CMK (cell line): ENCODE measurements at regions not wholly inside any gene's neighbourhood (a gene's known extent, or its start where the extent isn't known, plus 50 kb on each side); places are given as distances from the start of the nearest gene placed in this dataset.
"Not testable (repeated sequence)": the region's sequence is repeated elsewhere in the genome, so short reads cannot be mapped to it uniquely, and the experiment has no call there.

Experiments
- DNase-seq: peaks from one replicate; pipeline ENCODE4 v3.0.0-alpha.2; 2010; ENCODE audit warnings: low read depth

DNA sequence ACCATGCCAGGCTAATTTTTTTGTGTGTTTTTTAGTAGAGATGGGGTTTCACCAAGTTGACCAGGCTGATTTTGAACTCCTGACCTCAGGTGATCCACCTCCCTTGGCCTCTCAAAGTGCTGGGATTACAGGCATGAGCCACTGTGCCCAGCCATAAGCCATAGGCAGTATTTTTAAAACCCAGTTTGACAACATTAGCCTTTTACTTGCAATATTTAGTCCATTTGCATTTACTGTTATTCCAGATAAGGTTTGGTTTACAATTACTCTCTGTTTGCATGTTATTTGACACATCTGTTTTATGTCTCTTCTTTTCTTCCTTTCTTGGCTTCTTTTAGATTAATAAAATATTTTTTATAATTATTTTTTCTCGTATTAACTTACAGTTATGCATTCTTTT is 83.6 kb upstream of the EPHB3 start:
- DNase-seq = no peak

DNA sequence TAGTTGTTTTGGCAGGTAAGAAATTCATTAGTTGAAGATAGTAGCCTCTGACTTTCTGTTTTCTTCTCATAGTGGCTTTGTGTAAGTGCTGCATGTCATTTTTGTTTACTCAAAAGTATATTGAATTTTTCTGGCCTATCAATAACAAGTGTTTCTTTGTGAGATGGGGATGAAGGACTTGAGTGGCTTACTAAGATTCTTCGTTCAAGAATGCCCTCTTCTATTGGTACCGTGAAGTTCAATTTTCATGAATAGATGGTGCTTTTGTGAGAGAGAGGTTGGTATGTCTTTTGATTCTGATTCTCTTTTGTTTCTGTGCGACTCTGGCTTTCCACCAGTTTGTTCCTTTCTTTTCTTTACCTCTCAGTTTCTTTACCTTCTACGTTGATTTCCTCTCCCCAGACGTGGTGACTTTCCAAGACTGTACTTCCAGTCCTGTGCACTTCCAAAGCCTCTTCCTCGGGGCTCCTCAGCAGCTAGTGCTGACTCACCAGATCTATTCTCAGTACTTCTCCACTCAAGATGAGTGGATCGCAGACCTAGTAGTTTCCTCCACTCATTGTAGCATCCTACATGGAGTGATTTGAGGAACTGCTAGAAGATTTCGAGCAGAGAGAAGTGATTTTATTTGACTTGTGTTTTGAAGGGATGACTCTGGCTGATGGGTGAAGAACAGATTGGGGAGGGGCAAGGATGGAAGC is 82.0 kb upstream of the EPHB3 start:
- no peak for DNase-seq

DNA sequence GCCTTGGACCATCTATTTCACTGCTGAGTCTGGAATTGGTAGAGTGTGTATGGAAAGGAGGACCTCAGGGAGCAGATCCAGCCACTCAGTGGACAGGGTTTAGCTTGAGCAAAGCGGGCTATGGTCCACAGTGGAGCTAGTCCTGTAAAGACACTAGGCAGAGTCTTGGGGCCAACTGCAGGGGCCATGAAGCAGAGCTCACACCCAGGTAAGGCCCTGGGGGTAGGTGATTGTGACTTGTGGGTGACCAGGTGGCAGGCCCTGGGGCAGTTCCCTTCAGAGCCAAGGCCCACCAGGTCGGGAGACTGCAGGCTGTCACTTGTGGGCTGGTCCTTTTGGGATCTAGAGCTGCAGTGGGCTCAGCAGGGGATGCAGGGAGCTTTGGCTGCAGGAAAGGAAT is 80.8 kb upstream of the EPHB3 start:
- no peak for DNase-seq

DNA sequence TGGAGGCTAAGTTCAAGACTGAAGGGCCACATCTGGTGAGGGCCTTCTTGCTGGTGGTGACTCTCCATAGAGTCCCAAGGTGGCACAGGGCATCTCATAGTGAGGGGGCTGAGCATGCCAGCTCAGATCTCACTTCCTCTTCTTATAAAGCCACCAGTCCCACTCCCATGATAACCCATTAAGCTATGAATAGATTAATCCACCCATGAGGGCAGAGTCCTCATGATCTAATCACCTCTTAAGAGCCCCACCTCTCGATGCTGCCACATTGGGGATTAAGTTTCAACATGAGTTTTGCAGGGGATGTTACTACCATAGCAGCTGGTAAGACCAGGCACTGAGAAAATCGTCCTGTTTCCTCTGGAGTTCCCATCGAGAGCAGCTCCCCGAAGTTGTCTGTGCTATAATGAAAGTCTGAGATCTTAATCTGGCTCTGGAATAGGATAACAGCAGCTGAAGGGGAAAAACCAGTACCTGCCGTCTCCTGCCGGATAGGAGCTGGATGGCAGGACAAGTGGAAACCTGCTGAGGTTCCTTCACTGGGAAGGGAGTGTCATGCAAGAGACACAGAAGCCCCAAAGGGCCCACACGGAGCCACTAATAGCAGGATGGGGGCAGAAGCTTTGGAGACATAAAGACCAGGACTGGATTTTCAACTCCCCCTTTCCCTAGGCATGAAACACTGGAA is 79.5 kb upstream of the EPHB3 start:
- DNase-seq = no peak

DNA sequence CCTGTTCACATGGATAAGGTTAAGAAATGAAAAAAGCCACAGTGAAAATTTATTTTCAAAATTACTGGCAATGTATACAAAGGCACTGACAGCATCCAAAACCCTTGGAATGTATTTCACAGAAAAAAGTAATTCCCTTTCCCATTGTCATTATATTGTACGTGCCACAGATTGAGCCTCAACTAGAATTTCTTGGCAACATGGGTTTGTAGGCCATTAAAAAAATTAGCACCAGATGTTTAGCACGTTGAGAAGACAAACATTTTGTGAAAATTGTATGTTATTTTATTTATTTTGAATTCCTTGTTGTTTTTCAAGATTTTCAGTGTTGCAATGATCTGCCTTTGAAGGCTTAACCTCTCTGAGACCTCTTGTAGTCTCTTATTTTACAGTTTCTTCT is 76.3 kb upstream of the EPHB3 start:
- no peak for DNase-seq

DNA sequence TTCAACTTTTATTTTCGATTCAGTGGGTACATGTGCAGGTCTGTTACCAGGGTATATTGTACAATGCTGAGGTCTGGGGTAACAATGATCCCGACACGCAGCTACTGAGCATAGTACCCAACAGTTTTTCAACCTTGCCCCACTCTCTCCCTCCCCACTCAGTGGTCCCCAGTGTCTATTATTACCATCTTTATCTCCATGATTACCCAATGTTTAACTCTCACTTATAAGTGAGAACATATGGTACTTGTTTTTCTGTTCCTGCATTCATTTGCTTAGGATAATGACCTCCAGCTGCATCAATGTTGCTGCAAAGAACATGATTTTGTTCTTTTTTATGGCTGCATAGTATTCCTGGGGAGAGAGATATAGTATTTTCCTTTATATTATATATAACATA is 75.7 kb upstream of the EPHB3 start:
- DNase-seq = no peak

DNA sequence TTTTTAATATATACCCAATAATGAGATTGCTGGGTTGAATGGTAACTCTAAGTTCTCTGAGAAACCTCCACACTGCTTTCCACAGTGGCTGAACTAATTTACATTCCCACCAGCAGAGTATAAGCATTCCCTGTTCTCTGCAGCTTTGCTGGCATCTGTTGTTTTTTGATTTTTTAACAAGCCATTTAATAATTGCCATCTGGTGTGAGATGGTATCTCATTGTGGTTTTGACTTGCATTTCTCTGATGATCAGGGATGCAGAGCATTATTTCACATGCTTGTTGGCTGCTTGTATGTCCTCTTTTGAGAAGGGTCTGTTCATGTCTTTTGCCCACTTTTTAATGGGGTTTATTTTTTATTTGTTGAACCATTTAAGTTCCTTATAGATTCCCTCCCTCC is 75.0 kb upstream of the EPHB3 start:
- DNase-seq = no peak

DNA sequence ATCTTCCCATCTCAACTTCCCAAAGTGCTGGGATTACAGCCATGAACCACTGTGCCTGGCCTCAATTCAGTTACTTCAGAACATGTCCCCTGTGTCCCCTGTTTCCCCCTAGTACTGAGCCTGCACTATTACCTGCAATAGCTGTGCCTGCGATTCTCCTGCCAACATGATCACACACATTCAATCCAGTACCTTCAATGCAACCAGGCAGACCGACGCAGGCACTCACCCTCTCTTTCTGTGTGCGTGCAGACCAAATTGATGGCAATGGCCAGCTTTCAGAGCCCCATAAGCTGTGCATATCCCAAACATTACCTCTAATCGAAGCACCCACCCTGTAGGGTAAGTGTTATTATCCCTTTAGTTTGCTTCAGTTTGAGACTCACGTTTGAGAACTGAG is 73.0 kb upstream of the EPHB3 start:
- no peak for DNase-seq

DNA sequence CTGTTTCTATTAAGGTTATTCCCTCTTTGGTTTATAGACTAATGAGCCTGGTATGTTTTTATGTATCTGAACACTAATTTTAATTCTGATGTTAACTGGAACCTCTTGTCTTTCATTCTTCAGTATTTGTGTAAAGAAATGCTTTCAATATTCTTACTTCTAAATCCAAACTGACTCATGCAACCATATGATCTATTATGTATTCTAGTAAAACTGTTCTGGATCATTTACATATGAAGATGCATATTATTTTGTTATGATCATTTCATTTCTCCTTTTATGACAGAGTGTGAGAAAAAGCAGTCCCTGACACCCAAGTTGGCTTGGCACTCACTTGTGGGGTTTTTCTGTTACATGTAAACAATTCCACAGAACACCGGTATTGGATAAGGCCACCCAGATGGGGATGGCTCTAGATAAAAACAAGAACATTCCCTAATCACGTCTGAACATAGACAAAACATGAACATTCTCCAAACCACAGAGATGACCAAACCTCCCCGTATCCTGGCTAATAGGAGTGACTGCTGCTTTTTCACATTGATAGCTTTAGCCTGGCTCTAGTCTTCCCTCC is 72.2 kb upstream of the EPHB3 start:
- no peak for DNase-seq

DNA sequence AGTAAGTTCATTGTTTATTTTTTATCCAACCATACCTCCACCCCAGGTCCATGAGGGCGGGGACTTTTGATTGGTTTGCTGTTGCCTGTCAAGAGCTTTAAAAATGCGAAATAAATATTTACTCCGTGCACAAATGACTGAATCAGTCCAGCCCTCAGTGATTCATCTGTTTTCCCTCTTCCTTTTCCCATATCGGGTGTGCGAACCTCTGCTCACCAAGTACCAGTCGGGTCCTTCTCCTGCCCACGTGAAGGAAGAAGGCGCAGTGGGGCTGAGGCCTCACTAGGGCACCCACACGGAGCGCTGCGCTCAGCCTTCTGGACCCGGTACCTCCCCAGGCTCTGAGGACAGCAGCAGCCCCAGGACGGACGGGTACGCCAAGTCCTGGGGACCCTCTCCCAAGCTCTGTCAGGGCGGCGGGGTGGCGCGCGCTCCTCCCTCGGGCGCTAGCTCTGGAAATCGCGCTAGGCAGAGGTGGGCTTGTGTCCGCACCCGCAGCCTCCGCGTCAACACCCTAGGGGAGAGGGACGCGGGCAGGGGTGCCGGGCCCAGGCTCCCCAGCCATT is 70.5 kb upstream of the EPHB3 start:
- DNase-seq = no peak

DNA sequence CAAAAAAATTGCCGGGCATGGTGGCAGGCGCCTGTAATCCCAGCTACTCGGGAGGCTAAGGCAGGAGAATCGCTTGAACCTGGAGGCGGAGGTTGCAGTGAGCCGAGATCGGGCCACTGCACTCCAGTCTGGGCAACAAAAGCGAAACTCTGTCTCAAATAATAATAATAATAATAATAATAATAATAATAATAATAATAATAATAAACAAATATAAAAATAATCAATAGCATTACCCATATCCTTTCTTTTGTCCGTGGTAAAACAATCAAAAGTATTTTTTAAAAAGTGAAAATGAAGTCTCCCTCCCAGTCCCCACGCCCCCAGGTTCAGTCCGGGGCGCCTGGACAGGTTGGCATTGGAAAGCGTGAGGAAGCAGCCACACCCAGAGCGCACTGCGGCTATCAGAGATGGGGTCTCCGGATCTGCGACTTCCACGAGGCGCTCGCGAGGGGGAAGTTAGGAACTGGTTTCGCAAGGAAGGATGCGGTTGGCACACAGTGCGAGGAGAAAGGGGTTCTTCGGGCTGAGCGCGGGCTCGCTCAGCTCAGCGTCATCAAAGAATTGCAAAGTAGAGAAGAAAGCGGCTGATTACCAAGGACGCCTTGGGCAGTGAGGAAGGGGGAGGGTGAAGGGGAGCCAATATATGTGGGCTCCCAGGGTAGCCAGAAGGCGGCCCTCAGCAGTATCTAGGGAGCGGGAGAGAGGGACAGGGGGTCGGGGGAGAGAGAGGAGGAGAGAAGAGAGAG is 69.5 kb upstream of the EPHB3 start:
- peak; percentile 54 for DNase-seq

DNA sequence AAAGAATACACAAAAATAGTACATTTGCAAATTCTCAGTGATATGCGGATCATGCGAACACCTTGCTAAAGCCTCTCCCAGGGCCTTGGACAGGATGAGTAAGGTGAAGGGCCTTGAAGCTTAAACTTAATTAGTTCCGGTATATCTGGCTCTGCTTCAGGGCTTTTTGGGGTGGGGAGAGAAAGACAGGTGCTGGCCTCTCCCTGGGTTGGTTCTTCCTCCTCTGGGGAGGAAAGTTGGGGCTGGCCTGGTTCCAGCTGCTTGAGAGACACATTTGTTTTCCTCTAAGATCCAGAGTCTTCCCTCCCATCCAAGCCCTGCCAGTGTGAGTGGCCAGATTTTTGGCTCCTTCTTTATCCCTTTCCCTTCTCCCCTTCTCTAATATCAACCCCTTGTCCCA is 64.7 kb upstream of the EPHB3 start:
- DNase-seq = no peak

DNA sequence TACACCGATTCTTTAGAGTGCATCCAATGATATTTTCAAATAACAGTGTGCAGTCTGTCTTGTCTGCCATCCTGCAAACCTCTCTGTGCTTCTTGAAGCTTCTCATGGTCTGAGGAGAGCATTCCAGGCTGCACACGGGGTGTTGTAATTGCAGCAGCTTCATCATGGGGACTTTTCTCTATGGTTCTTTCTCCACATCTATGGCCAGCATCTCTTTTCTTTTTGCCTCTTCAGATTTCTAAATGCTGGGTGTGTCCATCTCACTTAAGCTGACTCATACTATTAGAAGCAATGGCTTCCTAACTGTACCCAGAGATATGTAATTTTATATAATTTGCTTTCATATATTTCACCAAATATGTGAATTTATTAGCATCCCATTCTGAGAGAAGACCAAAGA is 63.8 kb upstream of the EPHB3 start:
- DNase-seq = no peak

DNA sequence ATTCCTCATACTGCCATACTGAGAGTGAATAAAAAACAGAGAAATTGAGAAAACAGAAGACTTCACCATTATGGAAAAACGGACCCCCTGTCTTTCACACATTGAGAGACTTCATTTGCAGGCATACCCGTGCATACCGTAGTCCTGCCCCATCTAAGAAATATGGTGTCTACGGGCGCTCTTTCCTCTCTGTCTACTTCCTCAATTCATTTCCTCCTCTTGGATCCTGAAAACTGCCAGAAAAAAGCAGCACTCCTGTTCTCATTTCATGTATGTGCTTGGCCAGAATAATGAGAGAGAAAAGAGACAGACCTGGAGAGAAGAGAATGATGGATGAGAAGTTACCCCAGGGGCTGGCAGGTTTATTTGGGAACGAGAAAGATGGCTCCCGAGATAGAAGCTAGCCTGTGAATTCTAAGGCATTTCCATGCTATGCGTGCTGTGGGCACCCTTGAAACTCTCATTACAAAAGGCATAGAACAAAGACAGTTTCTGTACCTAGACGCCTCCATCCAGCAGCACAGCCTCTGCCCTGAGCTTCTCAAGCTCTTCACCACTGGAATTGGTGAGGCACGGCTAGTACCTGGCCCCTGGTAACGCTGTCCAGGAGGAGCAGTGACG is 62.5 kb upstream of the EPHB3 start:
- DNase-seq = no peak

DNA sequence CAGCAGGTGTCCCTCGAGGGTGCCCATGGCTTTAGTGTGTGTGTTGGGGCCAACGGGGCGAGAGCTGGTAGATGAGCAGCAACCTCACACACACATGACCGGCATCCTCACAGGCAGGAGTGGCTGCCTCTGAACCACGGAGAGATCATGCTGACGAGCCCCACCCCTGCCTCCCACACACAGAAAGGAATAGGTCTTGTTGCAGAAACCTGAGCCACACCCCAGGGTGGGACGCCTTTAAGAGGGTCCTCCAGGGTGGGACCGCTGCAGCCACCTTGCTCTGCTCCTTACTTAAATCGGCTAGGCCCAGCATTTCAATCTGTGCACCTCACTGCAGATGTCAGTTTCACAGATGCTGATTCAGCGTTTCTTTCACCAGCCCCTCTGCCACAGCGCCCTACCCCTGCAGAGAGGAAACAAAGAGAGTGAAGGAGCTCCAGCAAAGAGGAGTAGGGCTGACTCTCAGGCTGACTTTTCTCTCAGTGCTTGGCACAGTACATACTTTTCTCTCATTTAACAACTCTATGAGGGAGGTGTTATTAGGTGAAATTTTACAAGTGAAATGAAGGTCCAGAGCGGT is 61.2 kb upstream of the EPHB3 start:
- no peak for DNase-seq

DNA sequence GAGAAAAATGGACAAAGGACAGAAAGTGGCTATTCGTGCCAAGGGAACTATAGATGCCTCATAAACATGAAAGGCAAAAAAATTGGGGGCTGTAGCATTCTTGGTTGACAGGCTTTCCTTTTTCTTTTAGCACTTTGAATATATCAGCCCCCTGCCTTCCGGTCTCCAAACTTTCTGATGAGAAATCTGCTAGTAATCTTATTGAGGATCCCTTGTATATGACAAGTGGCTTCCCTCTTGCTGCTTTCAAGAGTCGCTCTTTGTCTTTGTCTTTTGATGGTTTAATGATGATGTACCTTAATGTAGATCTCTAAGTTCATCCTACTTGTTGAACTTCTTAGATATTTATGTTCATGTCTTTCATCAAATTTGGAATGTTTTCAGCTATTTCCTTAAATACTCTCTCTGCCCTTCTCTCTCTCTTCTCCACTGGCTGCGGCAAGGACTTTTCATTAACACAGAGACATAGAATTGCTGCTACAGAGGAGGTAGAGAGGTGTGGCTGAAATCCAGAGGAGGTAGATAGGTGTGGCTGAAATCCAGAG is 59.4 kb upstream of the EPHB3 start:
- no peak for DNase-seq

DNA sequence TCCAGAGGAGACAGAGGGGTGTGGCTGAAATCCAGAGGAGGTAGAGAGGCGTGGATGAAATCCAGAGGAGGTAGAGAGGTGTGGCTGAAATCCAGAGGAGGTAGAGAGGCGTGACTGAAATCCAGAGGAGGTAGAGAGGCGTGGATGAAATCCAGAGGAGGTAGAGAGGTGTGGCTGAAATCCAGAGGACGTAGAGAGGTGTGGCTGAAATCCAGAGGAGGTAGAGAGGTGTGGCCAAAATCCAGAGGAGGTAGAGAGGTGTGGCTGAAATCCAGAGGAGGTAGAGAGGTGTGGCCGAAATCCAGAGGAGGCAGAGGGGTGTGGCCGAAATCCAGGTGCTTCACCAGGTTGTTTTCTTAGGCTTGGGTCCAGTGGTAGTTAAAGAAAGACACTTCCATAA is 58.7 kb upstream of the EPHB3 start:
- DNase-seq = not testable (repeated sequence)

DNA sequence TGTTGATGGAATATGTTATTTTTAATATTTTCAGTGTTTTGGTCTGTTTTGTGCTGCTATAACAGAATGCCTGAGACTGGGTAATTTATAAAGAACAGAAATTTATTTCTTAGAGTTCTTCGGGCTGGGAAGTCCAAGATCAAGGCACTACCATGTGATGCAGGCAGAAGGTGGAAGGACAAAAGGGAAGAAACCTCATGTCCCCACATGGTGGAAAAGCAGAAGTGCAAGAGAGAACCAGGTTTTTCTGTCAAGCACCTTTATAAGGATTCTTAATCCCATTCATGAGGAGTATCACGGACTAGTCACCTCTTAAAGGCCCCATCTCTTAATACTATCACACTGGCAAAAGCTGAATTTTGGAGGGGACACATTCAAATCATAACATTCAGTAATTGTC is 57.9 kb upstream of the EPHB3 start:
- no peak for DNase-seq

DNA sequence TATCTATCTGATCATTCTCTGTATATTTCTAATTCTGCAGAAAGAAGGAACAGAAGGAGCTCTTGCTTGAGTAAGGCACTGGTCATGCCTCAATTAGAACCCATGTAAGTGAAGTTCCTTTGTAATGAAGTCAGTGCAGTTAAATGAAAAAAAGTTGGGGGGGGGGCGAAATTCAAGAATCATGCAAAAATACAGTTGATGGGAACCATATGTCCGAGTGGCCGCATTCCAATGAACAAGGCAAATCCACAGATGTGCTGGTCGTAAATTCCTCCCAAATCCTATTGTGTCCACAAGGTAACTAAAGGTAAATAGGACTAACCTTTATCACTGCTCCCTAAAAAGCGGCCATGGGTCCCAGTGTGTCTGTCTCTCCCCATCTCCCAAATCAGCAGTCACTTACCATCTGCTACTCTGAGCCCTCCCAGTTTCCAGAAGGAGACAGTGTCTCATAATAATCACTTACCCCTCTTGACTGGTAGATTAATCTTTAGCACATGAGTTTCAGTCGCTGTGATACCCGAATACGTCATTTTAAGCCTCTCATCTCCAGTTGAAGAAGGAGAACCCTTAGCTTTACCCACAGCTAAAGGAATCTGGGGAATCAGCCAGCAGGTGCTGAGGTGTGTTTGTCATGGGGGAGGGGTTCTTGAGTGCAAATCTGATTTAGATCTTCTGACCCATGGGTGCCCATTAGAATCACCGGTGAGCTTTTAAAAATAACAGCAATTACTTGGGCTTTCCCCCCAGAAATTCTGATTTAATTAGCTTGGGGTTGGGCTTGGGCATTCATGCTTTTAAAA is 56.3 kb upstream of the EPHB3 start:
- no peak for DNase-seq

DNA sequence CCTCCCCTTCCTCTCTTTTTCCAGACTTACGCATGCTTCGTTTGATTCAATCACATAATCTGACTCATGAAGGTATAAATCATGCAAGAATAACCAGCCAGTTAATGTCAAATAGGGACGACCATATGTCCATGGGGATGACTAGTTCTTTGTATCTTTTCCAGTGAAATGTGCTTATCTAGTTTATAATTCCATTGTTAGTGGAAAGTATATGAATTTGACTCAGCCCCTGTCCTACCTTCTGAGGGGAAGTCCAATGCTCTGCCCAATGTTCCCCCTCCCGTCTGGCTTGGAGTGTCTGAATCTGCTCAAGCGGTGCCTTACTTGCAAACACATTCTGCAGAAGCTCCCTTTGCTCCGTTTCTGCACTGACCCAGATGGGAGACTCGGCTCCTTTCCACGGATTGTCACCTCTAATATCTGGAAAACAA is 55.0 kb upstream of the EPHB3 start:
- no peak for DNase-seq

DNA sequence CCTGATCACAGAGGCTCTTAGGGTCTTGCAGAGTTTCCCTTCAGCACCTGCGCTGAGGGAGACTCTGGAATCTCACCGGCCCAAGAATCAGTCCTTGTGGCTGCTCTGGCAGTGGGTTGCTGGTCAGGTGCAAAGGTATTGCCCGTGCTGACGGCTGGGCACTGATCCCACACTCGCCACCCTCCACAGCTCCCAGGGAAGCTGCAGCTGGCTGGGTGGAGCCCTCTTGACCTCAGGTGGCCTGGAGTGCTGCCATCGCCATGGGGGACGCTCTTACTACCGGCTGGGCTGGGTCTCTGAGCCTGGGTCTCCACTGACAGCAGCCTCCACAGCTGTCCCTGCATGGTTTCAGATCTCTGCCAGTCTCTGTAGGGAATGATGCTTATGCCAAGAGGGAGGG is 52.6 kb upstream of the EPHB3 start:
- no peak for DNase-seq
